HG02642 (cell line): ENCODE measurements at regions not wholly inside any gene's neighbourhood (a gene's known extent, or its start where the extent isn't known, plus 50 kb on each side); places are given as distances from the start of the nearest gene placed in this dataset.
"Not testable (repeated sequence)": the region's sequence is repeated elsewhere in the genome, so short reads cannot be mapped to it uniquely, and the experiment has no call there.

ENCODE experiments used
- ATAC-seq: cut with Tn5 transposase; IDR thresholded peaks from one replicate; pipeline ENCODE4 v1.9.1; 2021; ENCODE audit warnings: mild to moderate bottlenecking; ENCODE audit not compliant: unreplicated experiment, poor library complexity

DNA sequence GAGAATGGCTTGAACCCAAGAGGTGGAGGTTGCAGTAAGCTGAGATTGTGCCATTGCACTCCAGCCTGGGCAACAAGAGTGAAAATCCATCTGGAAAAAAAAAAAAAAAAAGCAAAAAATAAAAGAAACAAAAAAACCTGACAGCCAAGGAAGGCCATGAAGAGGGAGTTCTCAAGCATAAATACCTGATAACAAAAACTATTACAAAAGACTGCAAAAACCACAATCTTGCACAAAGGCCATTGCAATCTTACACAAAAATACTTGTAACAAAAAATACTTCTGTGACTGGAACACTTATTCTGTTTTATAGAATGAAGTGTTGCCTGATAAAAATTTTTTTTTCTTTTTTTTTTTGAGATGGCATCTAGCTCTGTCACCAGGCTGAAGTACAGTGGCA, 61.5 kb upstream of the TSC22D1 start:
- ATAC-seq = no peak

DNA sequence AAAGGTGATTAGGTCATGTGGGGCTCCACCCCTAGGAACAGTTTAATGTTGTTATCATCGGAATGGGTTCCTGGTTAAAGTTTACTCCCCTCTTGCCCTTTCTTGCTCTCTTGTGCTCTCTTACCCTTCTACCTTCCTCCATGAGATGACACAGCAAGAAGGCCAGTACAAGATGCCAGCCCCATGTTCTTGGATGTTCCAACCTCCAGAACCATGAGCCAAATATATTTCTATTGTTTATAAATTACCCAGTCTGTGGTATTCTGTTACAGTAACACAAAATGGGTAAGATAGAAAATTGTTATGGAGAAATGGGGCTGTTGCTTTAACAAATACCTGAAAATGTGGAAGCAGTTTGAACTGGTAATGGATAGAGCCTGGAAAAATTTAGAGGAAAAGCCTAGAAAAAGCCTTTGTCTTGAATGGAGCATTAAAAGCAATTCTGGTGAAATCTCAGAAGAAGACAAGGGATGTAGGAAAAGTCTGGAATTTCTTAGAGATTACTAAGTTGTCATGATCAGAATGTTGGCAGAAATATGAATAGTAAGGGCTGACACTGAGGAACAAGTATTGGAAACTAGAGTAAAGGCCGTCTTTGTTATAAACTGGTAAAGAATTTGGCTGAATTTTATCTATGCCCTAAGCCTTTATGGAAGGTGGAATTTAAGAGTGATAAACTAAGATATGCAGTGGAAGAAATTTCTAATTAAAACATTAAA, 53.5 kb upstream of the TSC22D1 start:
- no peak for ATAC-seq

GRCh38 chr13:44628826-44629225, 52.7 kb upstream of the TSC22D1 start:
- not testable (repeated sequence) for ATAC-seq

GRCh38 chr13:44627441-44627840, 51.3 kb upstream of the TSC22D1 start:
- ATAC-seq = no peak

DNA sequence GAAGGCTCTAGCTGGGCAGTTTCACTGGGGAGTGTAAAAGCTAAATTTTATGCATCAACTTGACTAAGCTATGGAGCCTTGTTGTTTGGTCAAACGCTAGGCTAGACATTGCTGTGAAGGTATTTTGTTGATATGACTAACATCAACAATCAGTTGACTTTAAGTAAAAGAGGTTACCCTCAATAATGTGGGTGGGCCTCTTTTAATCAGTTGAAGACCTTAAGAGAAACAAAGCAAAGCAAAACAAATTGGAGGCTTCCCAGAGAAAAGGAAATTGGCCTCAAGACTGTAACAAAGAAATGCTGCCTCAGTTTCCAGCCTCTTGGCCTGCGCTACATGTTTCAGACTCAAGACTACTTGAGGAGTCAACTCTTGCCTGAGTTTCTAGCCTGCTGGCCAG, 50.0 kb upstream of the TSC22D1 start:
- no peak for ATAC-seq
